GM06990 (cell line): ENCODE measurements at regions not wholly inside any gene's neighbourhood (a gene's known extent, or its start where the extent isn't known, plus 50 kb on each side); places are given as distances from the start of the nearest gene placed in this dataset.

Experiments used
- DNase-seq: peaks from one replicate; pipeline ENCODE4 v3.0.0-alpha.2; 2011; ENCODE audit not compliant: insufficient read length; ENCODE audit errors: extremely low read depth
- H3K27me3 ChIP-seq: replicated peaks from 2 replicates; pipeline ENCODE4 v1.6.0; 2011; ENCODE audit warnings: low read length; ENCODE audit not compliant: control insufficient read depth, insufficient read depth
- H3K36me3 ChIP-seq: 2 replicates; pipeline ENCODE4 v1.5.1; 2011; ENCODE audit warnings: low read length; ENCODE audit not compliant: control insufficient read depth, insufficient read depth
- H3K4me3 ChIP-seq: replicated peaks from 2 replicates; pipeline ENCODE4 v1.5.1; 2011; ENCODE audit warnings: low read depth, mild to moderate bottlenecking, control low read depth, low read length
- CTCF ChIP-seq: IDR thresholded peaks from 2 replicates; pipeline ENCODE4 v1.5.1; 2011; ENCODE audit warnings: low read length, control low read depth, mild to moderate bottlenecking, inconsistent platforms; ENCODE audit not compliant: insufficient read depth, poor library complexity, severe bottlenecking

- Histone ChIP-seq H3K4me3 (no peak overlapping the region), H3K27me3 (no peaks in the 10 kb centered on the region), H3K36me3 (no peaks in the 10 kb centered on the region)
- DNase-seq: no peak
- TF ChIP-seq CTCF: no peak
Observed at GRCh38 chr4:159600061-159600460, 497.2 kb downstream of the RAPGEF2 start.

- H3K36me3 ChIP-seq: no peaks in the 10 kb centered on the region
- no peaks in the 10 kb centered on the region for H3K27me3 ChIP-seq
- TF ChIP-seq CTCF: no peak
- no peak for DNase-seq
- H3K4me3 ChIP-seq: no peak overlapping the region
Observed at GRCh38 chr4:159604781-159605180, 501.9 kb downstream of the RAPGEF2 start.

GRCh38 chr4:159606835-159607234 lies 504.0 kb downstream of the RAPGEF2 start:
- no peak for TF ChIP-seq CTCF
- no peaks in the 10 kb centered on the region for H3K36me3 ChIP-seq
- no peak for DNase-seq
- H3K4me3 ChIP-seq: no peak overlapping the region
- H3K27me3 ChIP-seq: no peaks in the 10 kb centered on the region

GRCh38 chr4:159607809-159608208 lies 504.9 kb downstream of the RAPGEF2 start:
- DNase-seq: no peak
- no peak for TF ChIP-seq CTCF
- H3K4me3 ChIP-seq: no peak overlapping the region
- no peaks in the 10 kb centered on the region for H3K27me3 ChIP-seq
- H3K36me3 ChIP-seq: no peaks in the 10 kb centered on the region

GRCh38 chr4:159608436-159608835 lies 505.6 kb downstream of the RAPGEF2 start:
- H3K4me3 ChIP-seq: no peak overlapping the region
- no peak for DNase-seq

More at GRCh38 chr4:159608436-159608835, 505.6 kb downstream of the RAPGEF2 start:
- TF ChIP-seq CTCF: no peak
- Histone ChIP-seq H3K36me3 (no peaks in the 10 kb centered on the region), H3K27me3 (no peaks in the 10 kb centered on the region)
